Coronary artery (tissue), 2 donors: ENCODE measurements at regions not wholly inside any gene's neighbourhood (a gene's known extent, or its start where the extent isn't known, plus 50 kb on each side); places are given as distances from the start of the nearest gene placed in this dataset.

ENCODE experiments used
- DNase-seq: peaks from one replicate; pipeline ENCODE4 v3.0.0-alpha.2; 2017; ENCODE audit warnings: low spot score
- H3K27ac ChIP-seq, 2 donors: fragments of 200-600 bp; sonication (generic); one replicate each; pipeline ENCODE4 v1.5.1; 2016 to 2019
- H3K4me3 ChIP-seq: fragments of 200-600 bp; sonication (generic); 2 replicates; pipeline ENCODE4 v1.5.1; 2016; ENCODE audit warnings: mild to moderate bottlenecking, moderate library complexity
- TF ChIP-seq, protein P1 (sequence below): fragments of 200-600 bp; sonication (generic); IDR thresholded peaks from one replicate; pipeline ENCODE4 v1.5.1; 2019; ENCODE audit warnings: antibody characterized with exemption

DNA sequence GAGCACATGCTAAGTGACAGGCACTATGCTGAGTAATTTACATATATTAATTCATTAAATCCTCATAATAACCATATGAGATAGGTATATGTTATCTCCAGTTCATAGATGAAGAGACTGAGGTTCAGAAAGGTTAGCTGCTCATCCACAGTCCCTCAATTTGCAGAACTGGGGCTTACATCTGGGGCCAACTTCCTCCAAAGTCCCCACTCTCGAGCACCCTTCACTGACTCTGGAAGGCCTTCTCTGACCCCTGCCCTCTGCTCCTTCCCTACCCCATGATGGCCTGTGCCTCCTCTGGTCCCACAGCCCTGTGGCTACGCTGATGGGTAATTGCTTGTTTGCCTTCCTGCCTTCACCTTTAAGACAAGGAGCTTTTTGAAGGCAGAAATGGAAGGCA lies 71.6 kb downstream of the C5orf15 start:
- TF ChIP-seq, protein P1, sequence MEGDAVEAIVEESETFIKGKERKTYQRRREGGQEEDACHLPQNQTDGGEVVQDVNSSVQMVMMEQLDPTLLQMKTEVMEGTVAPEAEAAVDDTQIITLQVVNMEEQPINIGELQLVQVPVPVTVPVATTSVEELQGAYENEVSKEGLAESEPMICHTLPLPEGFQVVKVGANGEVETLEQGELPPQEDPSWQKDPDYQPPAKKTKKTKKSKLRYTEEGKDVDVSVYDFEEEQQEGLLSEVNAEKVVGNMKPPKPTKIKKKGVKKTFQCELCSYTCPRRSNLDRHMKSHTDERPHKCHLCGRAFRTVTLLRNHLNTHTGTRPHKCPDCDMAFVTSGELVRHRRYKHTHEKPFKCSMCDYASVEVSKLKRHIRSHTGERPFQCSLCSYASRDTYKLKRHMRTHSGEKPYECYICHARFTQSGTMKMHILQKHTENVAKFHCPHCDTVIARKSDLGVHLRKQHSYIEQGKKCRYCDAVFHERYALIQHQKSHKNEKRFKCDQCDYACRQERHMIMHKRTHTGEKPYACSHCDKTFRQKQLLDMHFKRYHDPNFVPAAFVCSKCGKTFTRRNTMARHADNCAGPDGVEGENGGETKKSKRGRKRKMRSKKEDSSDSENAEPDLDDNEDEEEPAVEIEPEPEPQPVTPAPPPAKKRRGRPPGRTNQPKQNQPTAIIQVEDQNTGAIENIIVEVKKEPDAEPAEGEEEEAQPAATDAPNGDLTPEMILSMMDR = no peak
- H3K4me3 ChIP-seq = no peak overlapping the region
- H3K27ac ChIP-seq = no peak overlapping the region
- DNase-seq = no peak

DNA sequence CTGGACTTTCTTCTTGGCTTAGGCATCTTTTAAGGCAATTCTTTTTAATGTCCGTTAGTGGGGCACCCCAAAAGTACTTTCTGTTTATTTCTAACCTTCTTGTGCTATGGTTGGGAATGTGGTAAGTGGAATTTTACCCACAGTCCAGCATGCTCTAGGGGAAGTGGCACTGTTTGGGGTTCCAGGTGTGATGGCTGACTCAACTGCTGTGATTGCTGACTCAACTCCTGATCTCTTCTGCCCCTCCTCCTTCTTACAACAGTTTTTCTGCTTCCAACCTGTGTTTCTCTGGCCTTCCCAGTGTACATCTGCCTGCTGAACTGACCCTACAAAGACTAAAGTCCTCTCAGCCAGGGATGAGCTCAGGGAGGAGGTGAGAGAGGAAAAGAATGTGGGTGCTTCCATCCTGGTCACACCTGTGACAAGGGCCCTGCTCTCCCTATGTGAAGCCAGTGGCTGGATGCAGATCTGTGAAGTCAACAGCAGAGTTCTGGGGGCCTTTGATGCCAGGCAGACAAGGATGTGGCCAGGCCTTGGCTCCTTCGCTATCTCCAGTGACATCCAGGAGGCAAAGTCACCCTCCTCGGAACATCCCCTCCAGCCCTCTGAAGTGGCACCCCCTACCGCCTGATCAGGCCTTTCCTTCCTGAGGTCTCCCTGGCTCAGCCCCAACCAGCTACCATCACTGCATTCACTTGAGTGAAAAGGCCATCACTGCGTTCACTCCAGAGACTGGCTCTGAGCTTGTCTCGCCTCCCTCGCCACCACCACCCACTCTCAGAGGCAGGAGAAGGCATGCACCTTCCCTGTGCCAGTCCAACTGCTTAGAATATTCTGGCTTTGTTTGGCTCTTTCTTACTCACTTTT lies 72.2 kb downstream of the C5orf15 start:
- Histone ChIP-seq H3K4me3 (no peak overlapping the region), H3K27ac (no peak overlapping the region)
- DNase-seq = no peak
- TF ChIP-seq, protein P1 = no peak

DNA sequence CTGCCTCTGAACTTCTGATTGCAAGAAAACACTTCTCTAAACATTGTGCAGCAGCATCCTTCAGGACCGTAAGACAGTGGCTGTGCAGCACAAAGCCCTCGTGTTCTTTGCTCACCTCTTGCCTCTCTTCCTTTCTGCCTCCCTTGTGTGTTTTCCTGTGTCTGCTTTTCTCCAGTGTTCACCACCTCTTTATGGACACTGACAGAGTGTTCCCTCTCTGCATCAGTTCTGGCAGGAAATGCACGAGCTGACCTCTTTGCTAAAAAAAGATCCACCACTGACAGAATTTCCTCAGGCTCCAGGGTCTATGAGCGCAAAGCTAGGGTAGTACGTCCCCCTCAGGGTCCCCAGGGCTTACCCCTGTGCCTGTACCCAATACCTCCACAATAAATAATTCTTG lies 74.3 kb downstream of the C5orf15 start:
- Histone ChIP-seq H3K4me3 (no peak overlapping the region), H3K27ac (no peak overlapping the region)
- TF ChIP-seq, protein P1 = no peak
- DNase-seq = no peak

DNA sequence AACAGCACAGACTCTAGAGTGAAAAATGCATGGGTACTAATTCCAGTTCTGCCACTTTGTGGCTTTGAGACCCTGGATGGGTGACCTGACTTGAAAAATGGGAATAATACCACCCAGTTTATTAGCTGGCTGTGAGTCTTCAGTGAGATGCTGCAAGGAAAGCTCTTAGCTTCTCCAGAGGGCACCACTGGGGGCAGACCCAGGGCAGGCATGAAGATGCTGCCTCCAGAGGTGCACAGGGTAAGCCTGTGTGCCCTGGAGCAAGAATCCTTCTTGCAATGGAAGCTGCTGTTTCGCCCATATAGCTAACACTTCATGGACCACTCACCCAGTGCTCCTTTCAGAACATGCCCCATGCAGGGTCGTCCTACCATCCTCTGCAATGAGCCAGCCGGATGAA lies 75.7 kb downstream of the C5orf15 start:
- TF ChIP-seq, protein P1 = no peak
- Histone ChIP-seq H3K27ac (no peak overlapping the region), H3K4me3 (no peak overlapping the region)
- DNase-seq = no peak

DNA sequence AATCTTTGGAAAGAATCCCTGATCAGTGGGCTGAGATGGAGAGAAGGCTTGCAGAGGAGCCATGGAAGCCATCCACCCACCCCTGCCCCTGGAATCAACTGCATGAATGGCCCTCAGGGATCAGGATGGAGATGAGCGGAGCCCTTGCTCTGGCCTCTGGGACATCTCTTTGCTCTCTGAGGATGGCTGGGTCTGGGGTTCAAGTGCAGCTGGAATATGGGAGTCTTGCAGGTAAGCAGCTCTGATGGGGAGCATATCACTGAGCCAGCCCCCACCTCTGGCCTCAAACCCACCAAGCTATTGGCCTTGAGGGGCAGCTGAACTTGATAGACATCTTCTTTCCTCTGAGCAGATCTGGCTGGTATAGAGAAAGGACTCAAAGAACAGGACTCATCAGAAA lies 76.1 kb downstream of the C5orf15 start:
- H3K27ac ChIP-seq = no peak overlapping the region
- DNase-seq = no peak
- TF ChIP-seq, protein P1 = no peak
- no peak overlapping the region for H3K4me3 ChIP-seq

DNA sequence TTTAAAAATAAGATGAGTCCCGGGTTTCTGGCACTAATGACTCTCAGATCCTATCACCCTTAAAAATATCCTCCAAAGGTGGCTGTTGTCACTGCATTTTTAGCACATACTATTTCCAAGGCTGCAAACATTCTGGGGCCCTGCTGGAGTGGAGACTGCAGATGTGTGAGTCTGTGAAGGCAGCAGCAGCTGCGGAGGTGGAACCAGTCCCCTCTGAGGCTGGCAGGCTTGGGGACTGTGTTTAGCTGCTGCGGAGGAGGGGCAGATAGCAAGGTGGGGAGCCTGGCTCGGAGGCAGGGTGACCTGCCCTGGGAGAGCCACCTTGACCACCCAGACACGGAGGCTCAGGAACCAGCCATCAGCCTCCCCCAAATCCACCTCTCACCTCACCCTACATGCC lies 77.0 kb downstream of the C5orf15 start:
- TF ChIP-seq, protein P1 = no peak
- DNase-seq = no peak
- Histone ChIP-seq H3K4me3 (no peak overlapping the region), H3K27ac (no peak overlapping the region)

DNA sequence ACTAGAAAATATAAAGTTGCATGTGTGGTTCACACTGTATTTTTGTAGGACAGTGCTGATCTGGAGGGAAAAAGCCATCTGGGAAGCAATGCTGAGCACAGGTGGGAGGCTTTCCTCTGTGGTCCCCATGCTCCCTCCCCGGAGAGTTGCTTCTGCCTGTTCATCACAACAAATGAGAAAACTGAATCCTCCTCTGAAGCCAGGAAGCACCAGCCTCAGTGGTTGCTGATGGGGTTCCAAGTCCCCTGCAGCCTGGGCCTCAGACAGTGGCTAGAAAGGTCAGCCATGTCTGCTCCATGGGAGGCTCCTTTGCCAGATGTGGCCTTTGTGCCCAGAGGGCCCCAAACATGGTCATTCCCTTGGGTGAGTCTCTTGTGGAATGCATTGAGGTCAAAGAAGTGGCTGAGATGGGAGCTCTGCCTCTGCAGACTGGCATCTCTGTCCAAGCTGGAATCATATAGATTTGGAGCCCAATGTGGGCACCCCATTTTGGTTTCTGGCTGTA lies 77.6 kb downstream of the C5orf15 start:
- H3K27ac ChIP-seq = no peak overlapping the region
- TF ChIP-seq, protein P1 = no peak
- no peak for DNase-seq
- H3K4me3 ChIP-seq = no peak overlapping the region
